Right atrium auricular region (tissue), 2 donors: ENCODE measurements at regions not wholly inside any gene's neighbourhood (a gene's known extent, or its start where the extent isn't known, plus 50 kb on each side); places are given as distances from the start of the nearest gene placed in this dataset.

ENCODE experiments used
- DNase-seq: peaks from one replicate; pipeline ENCODE4 v3.0.0-alpha.2; 2019; ENCODE audit warnings: low spot score
- H3K27ac ChIP-seq, 2 donors: fragments of 200-600 bp; sonication (generic); 1 replicate in 1 of 2; 2 replicates in 1 of 2; pipeline ENCODE4 v1.5.1; 2016 to 2019
- H3K27me3 ChIP-seq, 2 donors: fragments of 200-600 bp; sonication (generic); one replicate each; pipeline versions ENCODE4 v1.5.1 to v1.6.0; 2017 to 2019
- H3K36me3 ChIP-seq: fragments of 200-600 bp; sonication (generic); one replicate; pipeline ENCODE4 v1.5.1; 2016
- H3K4me1 ChIP-seq, 2 donors: fragments of 200-600 bp; sonication (generic); one replicate each; pipeline versions ENCODE4 v1.5.1 to v1.6.0; 2017 to 2019
- H3K4me3 ChIP-seq, 2 donors: fragments of 200-600 bp; sonication (generic); 1 replicate in 1 of 2; 2 replicates in 1 of 2; pipeline ENCODE4 v1.5.1; 2017 to 2019; ENCODE audit warnings: mild to moderate bottlenecking in 1 of 2, moderate library complexity in 1 of 2
- H3K9me3 ChIP-seq, 2 donors: fragments of 200-600 bp; sonication (generic); one replicate each; pipeline ENCODE4 v1.5.1; 2019
- CTCF ChIP-seq, 2 donors: fragments of 200-600 bp; sonication (generic); IDR thresholded peaks; one replicate each; pipeline ENCODE4 v1.5.1; 2019; ENCODE audit warnings: antibody characterized with exemption in 2 of 2

- Histone ChIP-seq H3K4me1 (no peaks in the 10 kb centered on the region), H3K9me3 (no peaks in the 10 kb centered on the region), H3K27ac (no peak overlapping the region), H3K27me3 (no peaks in the 10 kb centered on the region), H3K36me3 (no peaks in the 10 kb centered on the region), H3K4me3 (no peak overlapping the region)
- DNase-seq, result peak; percentile 71
- no peak for TF ChIP-seq CTCF (IDR thresholded peaks at IDR 0.05)
These were observed 96.5 kb upstream of the ERCC6L2 start for GRCh38 chr9:95778957-95779356.

- DNase-seq, result no peak
- H3K9me3 ChIP-seq, result no peaks in the 10 kb centered on the region
- no peaks in the 10 kb centered on the region for H3K36me3 ChIP-seq
- H3K27me3 ChIP-seq, result no peaks in the 10 kb centered on the region
- H3K4me3 ChIP-seq, result no peak overlapping the region
- TF ChIP-seq CTCF (IDR thresholded peaks at IDR 0.05), result no peak
- H3K27ac ChIP-seq, result no peak overlapping the region
- peaks cover 0 to 2% of the 10 kb centered on the region in 2 donors for H3K4me1 ChIP-seq
These were observed 98.4 kb upstream of the ERCC6L2 start for GRCh38 chr9:95777136-95777535.

- H3K27me3 ChIP-seq, result no peaks in the 10 kb centered on the region
- no peaks in the 10 kb centered on the region for H3K36me3 ChIP-seq
- peaks cover 0 to 10% of the 10 kb centered on the region in 2 donors for H3K4me1 ChIP-seq
- H3K4me3 ChIP-seq, result no peak overlapping the region
- TF ChIP-seq CTCF (IDR thresholded peaks at IDR 0.05), result no peak
- DNase-seq, result no peak
- H3K27ac ChIP-seq, result no peak overlapping the region
- no peaks in the 10 kb centered on the region for H3K9me3 ChIP-seq
These were observed 99.3 kb upstream of the ERCC6L2 start for GRCh38 chr9:95776176-95776575.

- Histone ChIP-seq H3K36me3 (no peaks in the 10 kb centered on the region), H3K4me1 (peaks cover 0 to 10% of the 10 kb centered on the region in 2 donors), H3K4me3 (no peak overlapping the region), H3K9me3 (no peaks in the 10 kb centered on the region), H3K27ac (no peak overlapping the region), H3K27me3 (no peaks in the 10 kb centered on the region)
- TF ChIP-seq CTCF (IDR thresholded peaks at IDR 0.05), result no peak
- no peak for DNase-seq
These were observed 100.3 kb upstream of the ERCC6L2 start for GRCh38 chr9:95775191-95775590.

GRCh38 chr9:95773053-95773418 lies 102.5 kb upstream of the ERCC6L2 start:
- Histone ChIP-seq H3K9me3 (no peaks in the 10 kb centered on the region), H3K27me3 (no peaks in the 10 kb centered on the region), H3K4me1 (peaks cover 0 to 10% of the 10 kb centered on the region in 2 donors), H3K4me3 (no peak overlapping the region), H3K27ac (peak overlapping the region; percentile 13 to 58), H3K36me3 (no peaks in the 10 kb centered on the region)
- no peak for TF ChIP-seq CTCF (IDR thresholded peaks at IDR 0.05)
- no peak for DNase-seq

GRCh38 chr9:95772320-95773052 lies 103.0 kb upstream of the ERCC6L2 start:
- TF ChIP-seq CTCF (IDR thresholded peaks at IDR 0.05), result peak in 1 of 2 donors; percentile 17
- peak overlapping the region; percentile 13 to 58 for H3K27ac ChIP-seq
- no peaks in the 10 kb centered on the region for H3K9me3 ChIP-seq
- no peaks in the 10 kb centered on the region for H3K27me3 ChIP-seq
- H3K4me3 ChIP-seq, result no peak overlapping the region
- peaks cover 0 to 10% of the 10 kb centered on the region in 2 donors for H3K4me1 ChIP-seq
- no peak for DNase-seq
- no peaks in the 10 kb centered on the region for H3K36me3 ChIP-seq
